BLaER1 treated with 17β-estradiol and CSF1 and Interleukin-3, amounts not matched to agents 10 nM and 100 nM (cell line): ENCODE measurements at regions not wholly inside any gene's neighbourhood (a gene's known extent, or its start where the extent isn't known, plus 50 kb on each side); places are given as distances from the start of the nearest gene placed in this dataset.

Source experiments
- H3K27ac ChIP-seq, 11 experiments: shearing (Covaris generic); formaldehyde crosslinking; 2 replicates each; pipeline ENCODE4 v1.8.1; 2022
- H3K27me3 ChIP-seq, 11 experiments: shearing (Covaris generic); formaldehyde crosslinking; 2 replicates each; pipeline ENCODE4 v1.8.1; 2022
- H3K36me3 ChIP-seq, 11 experiments: shearing (Covaris generic); formaldehyde crosslinking; 2 replicates each; pipeline ENCODE4 v1.8.1; 2022
- H3K4me1 ChIP-seq, 10 experiments: shearing (Covaris generic); formaldehyde crosslinking; 2 replicates each; pipeline ENCODE4 v1.8.1; 2022
- H3K4me2 ChIP-seq, 11 experiments: shearing (Covaris generic); formaldehyde crosslinking; 2 replicates each; pipeline ENCODE4 v1.8.1; 2022
- H3K4me3 ChIP-seq, 10 experiments: shearing (Covaris generic); formaldehyde crosslinking; 2 replicates each; pipeline ENCODE4 v1.8.1; 2022
- H3K9ac ChIP-seq, 11 experiments: shearing (Covaris generic); formaldehyde crosslinking; 2 replicates each; pipeline ENCODE4 v1.8.1; 2022
- H3K9me3 ChIP-seq, 11 experiments: shearing (Covaris generic); formaldehyde crosslinking; replicated peaks in 1 of 11; 2 replicates each; pipeline ENCODE4 v1.8.1; 2022
- H4K20me1 ChIP-seq, 11 experiments: shearing (Covaris generic); formaldehyde crosslinking; 2 replicates each; pipeline ENCODE4 v1.8.1; 2022
- Cebpa-rat ChIP-seq, 11 experiments: shearing (Covaris generic); IDR thresholded peaks; 2 replicates each; pipeline ENCODE4 v1.8.1; 2022

GRCh38 chr5:30287890-30288289, 905.6 kb upstream of the CDH6 start:
- no peaks in the 10 kb centered on the region; a peak in 1 of 22 replicates for H3K27me3 ChIP-seq
- H3K9me3 ChIP-seq, result peaks cover 9 to 27% (median 19%) of the 10 kb centered on the region in 11 experiments; a peak in 21 of 22 replicates
- no peak overlapping the region for H3K9ac ChIP-seq
- H3K4me1 ChIP-seq, result peaks cover 0 to 20% (median 0%) of the 10 kb centered on the region in 10 experiments; a peak in 5 of 20 replicates
- H3K36me3 ChIP-seq, result no peaks in the 10 kb centered on the region
- TF ChIP-seq Cebpa-rat (IDR thresholded peaks at IDR 0.05), result no peak
- H4K20me1 ChIP-seq, result no peaks in the 10 kb centered on the region
- H3K4me2 ChIP-seq, result no peak overlapping the region
- H3K27ac ChIP-seq, result no peak overlapping the region
- H3K4me3 ChIP-seq, result no peak overlapping the region

- no peaks in the 10 kb centered on the region for H3K27me3 ChIP-seq
- no peak overlapping the region for H3K27ac ChIP-seq
- no peak overlapping the region for H3K4me3 ChIP-seq
- TF ChIP-seq Cebpa-rat (IDR thresholded peaks at IDR 0.05), result no peak
- H3K9ac ChIP-seq, result no peak overlapping the region
- H3K9me3 ChIP-seq, result no peaks in the 10 kb centered on the region
- H4K20me1 ChIP-seq, result no peaks in the 10 kb centered on the region
- no peaks in the 10 kb centered on the region for H3K4me1 ChIP-seq
- no peaks in the 10 kb centered on the region for H3K36me3 ChIP-seq
- H3K4me2 ChIP-seq, result no peak overlapping the region
Observed at GRCh38 chr5:30279237-30279636, 914.2 kb upstream of the CDH6 start.

- H3K27ac ChIP-seq, result no peak overlapping the region
- no peak for TF ChIP-seq Cebpa-rat (IDR thresholded peaks at IDR 0.05)
- H3K27me3 ChIP-seq, result no peaks in the 10 kb centered on the region
- H3K4me3 ChIP-seq, result no peak overlapping the region
- no peaks in the 10 kb centered on the region for H3K36me3 ChIP-seq
- H3K9ac ChIP-seq, result no peak overlapping the region
- H4K20me1 ChIP-seq, result no peaks in the 10 kb centered on the region
- no peak overlapping the region for H3K4me2 ChIP-seq
- no peaks in the 10 kb centered on the region for H3K9me3 ChIP-seq
- no peaks in the 10 kb centered on the region for H3K4me1 ChIP-seq
Observed at GRCh38 chr5:30267026-30267425, 926.5 kb upstream of the CDH6 start.

GRCh38 chr5:30239331-30240022, 954.0 kb upstream of the CDH6 start:
- Histone ChIP-seq H3K36me3 (no peaks in the 10 kb centered on the region), H3K9ac (no peak overlapping the region), H3K27me3 (no peaks in the 10 kb centered on the region), H3K4me2 (no peak overlapping the region), H4K20me1 (no peaks in the 10 kb centered on the region), H3K27ac (no peak overlapping the region), H3K4me3 (no peak overlapping the region), H3K4me1 (no peaks in the 10 kb centered on the region), H3K9me3 (no peaks in the 10 kb centered on the region)
- TF ChIP-seq Cebpa-rat (IDR thresholded peaks at IDR 0.05), result no peak

GRCh38 chr5:30237189-30237588, 956.3 kb upstream of the CDH6 start:
- no peak overlapping the region for H3K4me2 ChIP-seq

GRCh38 chr5:30209755-30210154, 983.7 kb upstream of the CDH6 start:
- H3K27ac ChIP-seq, result no peak overlapping the region
- H3K9me3 ChIP-seq, result peaks cover 0 to 12% (median 5%) of the 10 kb centered on the region in 11 experiments; a peak in 18 of 22 replicates
- H3K4me3 ChIP-seq, result no peak overlapping the region
- H3K4me2 ChIP-seq, result peak overlapping the region in 2 of 11 experiments; percentile 19 to 56; a peak in 3 of 22 replicates
- H3K9ac ChIP-seq, result no peak overlapping the region
- no peaks in the 10 kb centered on the region for H3K27me3 ChIP-seq
- no peaks in the 10 kb centered on the region for H4K20me1 ChIP-seq
- peaks cover 0 to 8% (median 0%) of the 10 kb centered on the region in 11 experiments; a peak in 2 of 22 replicates for H3K36me3 ChIP-seq
- H3K4me1 ChIP-seq, result peaks cover 0 to 15% (median 0%) of the 10 kb centered on the region in 10 experiments; a peak in 5 of 20 replicates
- no peak for TF ChIP-seq Cebpa-rat (IDR thresholded peaks at IDR 0.05)

More at GRCh38 chr5:30237189-30237588, 956.3 kb upstream of the CDH6 start:
- H3K9ac ChIP-seq, result no peak overlapping the region
- no peaks in the 10 kb centered on the region for H3K36me3 ChIP-seq
- no peaks in the 10 kb centered on the region for H4K20me1 ChIP-seq
- no peaks in the 10 kb centered on the region for H3K27me3 ChIP-seq
- no peak for TF ChIP-seq Cebpa-rat (IDR thresholded peaks at IDR 0.05)
- H3K4me3 ChIP-seq, result no peak overlapping the region
- H3K4me1 ChIP-seq, result no peaks in the 10 kb centered on the region
- H3K27ac ChIP-seq, result no peak overlapping the region
- H3K9me3 ChIP-seq, result no peaks in the 10 kb centered on the region

- no peaks in the 10 kb centered on the region for H3K27me3 ChIP-seq
- H3K36me3 ChIP-seq, result no peaks in the 10 kb centered on the region
- no peak overlapping the region for H3K9ac ChIP-seq
- peak overlapping the region in 3 of 11 experiments; percentile 36 to 64 (median 57); a peak in 6 of 22 replicates for H3K4me2 ChIP-seq
- H3K4me1 ChIP-seq, result peaks cover 0 to 35% (median 0%) of the 10 kb centered on the region in 10 experiments; a peak in 6 of 20 replicates
- H4K20me1 ChIP-seq, result no peaks in the 10 kb centered on the region
- H3K9me3 ChIP-seq, result peaks cover 0 to 10% (median 0%) of the 10 kb centered on the region in 11 experiments; a peak in 3 of 22 replicates
- peak overlapping the region in 2 of 10 experiments; percentile 32 to 34; a peak in 4 of 20 replicates for H3K4me3 ChIP-seq
- TF ChIP-seq Cebpa-rat (IDR thresholded peaks at IDR 0.05), result no peak
- H3K27ac ChIP-seq, result no peak overlapping the region; a peak in 1 of 22 replicates
Observed at GRCh38 chr5:30197662-30198061, 995.8 kb upstream of the CDH6 start.

GRCh38 chr5:30195036-30195435, 998.5 kb upstream of the CDH6 start:
- Histone ChIP-seq H3K9me3 (peaks cover 0 to 10% (median 0%) of the 10 kb centered on the region in 11 experiments; a peak in 3 of 22 replicates), H3K27me3 (no peaks in the 10 kb centered on the region), H3K4me1 (peaks cover 0 to 30% (median 0%) of the 10 kb centered on the region in 10 experiments; a peak in 6 of 20 replicates), H3K4me3 (no peak overlapping the region), H3K36me3 (no peaks in the 10 kb centered on the region), H4K20me1 (no peaks in the 10 kb centered on the region), H3K9ac (no peak overlapping the region), H3K27ac (no peak overlapping the region), H3K4me2 (no peak overlapping the region)
- no peak for TF ChIP-seq Cebpa-rat (IDR thresholded peaks at IDR 0.05)

- no peak overlapping the region for H3K9ac ChIP-seq
- no peaks in the 10 kb centered on the region for H3K27me3 ChIP-seq
- peaks cover 0 to 10% (median 0%) of the 10 kb centered on the region in 11 experiments; a peak in 3 of 22 replicates for H3K9me3 ChIP-seq
- H4K20me1 ChIP-seq, result no peaks in the 10 kb centered on the region
- no peaks in the 10 kb centered on the region for H3K36me3 ChIP-seq
- no peak for TF ChIP-seq Cebpa-rat (IDR thresholded peaks at IDR 0.05)
- H3K4me3 ChIP-seq, result no peak overlapping the region
- H3K4me1 ChIP-seq, result peaks cover 0 to 30% (median 0%) of the 10 kb centered on the region in 10 experiments; a peak in 6 of 20 replicates
- H3K27ac ChIP-seq, result no peak overlapping the region
- H3K4me2 ChIP-seq, result no peak overlapping the region
Observed at GRCh38 chr5:30194595-30194994, 998.9 kb upstream of the CDH6 start.

- no peak overlapping the region for H3K27ac ChIP-seq
- TF ChIP-seq Cebpa-rat (IDR thresholded peaks at IDR 0.05), result no peak
- H3K9me3 ChIP-seq, result no peaks in the 10 kb centered on the region
- H3K4me3 ChIP-seq, result no peak overlapping the region
- H3K4me2 ChIP-seq, result no peak overlapping the region
- H3K27me3 ChIP-seq, result no peaks in the 10 kb centered on the region
- H3K36me3 ChIP-seq, result no peaks in the 10 kb centered on the region
- H3K9ac ChIP-seq, result no peak overlapping the region
- no peaks in the 10 kb centered on the region for H4K20me1 ChIP-seq
- H3K4me1 ChIP-seq, result peaks cover 0 to 13% (median 0%) of the 10 kb centered on the region in 10 experiments; a peak in 5 of 20 replicates
Observed at GRCh38 chr5:30183795-30184194, 1009.7 kb upstream of the CDH6 start.
